A673 (cell line): ENCODE measurements at regions not wholly inside any gene's neighbourhood (a gene's known extent, or its start where the extent isn't known, plus 50 kb on each side); places are given as distances from the start of the nearest gene placed in this dataset.
"Not testable (repeated sequence)": the region's sequence is repeated elsewhere in the genome, so short reads cannot be mapped to it uniquely, and the experiment has no call there.

ENCODE experiments used
- CTCF ChIP-seq: fragments of 300-800, 200-600 bp; sonication (generic); conservative IDR thresholded peaks from 2 replicates; pipeline ENCODE4 v1.5.1; 2017; ENCODE audit warnings: low read depth, mild to moderate bottlenecking, antibody characterized with exemption, low read length, moderate library complexity, mixed read lengths
- EZH2 ChIP-seq: fragments of 200-600 bp; sonication (generic); IDR thresholded peaks from 2 replicates; pipeline ENCODE4 v1.6.1; 2017; ENCODE audit warnings: borderline replicate concordance, low read depth, mild to moderate bottlenecking, mixed read lengths, antibody characterized with exemption, low read length; ENCODE audit not compliant: poor library complexity, severe bottlenecking

DNA sequence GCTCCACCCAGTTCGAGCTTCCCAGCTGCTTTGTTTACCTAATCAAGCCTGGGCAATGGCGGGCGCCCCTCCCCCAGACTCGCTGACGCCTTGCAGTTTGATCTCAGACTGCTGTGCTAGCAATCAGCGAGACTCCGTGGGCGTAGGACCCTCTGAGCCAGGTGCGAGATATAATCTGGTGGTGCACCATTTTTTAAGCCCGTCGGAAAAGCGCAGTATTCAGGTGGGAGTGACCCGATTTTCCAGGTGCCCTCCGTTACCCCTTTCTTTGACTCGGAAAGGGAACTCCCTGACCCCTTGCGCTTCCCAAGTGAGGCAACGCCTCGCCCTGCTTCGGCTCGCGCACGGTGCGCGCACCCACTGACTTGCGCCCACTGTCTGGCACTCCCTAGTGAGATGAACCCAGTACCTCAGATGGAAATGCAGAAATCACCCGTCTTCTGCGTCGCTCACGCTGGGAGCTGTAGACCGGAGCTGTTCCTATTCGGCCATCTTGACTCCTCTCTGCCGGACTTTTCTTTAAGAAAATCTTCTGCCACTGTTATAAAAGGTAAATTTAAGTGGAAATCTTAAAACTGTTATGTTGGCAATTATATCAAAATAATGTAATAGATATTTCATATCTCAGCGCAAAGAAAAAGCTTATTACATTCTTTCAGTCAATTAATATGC, 313.5 kb upstream of the FSIP2 start:
- TF ChIP-seq CTCF, EZH2: not testable (repeated sequence)
